ENCODE measurements at regions not wholly inside any gene's neighbourhood (a gene's known extent, or its start where the extent isn't known, plus 50 kb on each side); places are given as distances from the start of the nearest gene placed in this dataset.

GRCh38 chr2:6564326-6564725 is 301.4 kb downstream of the CMPK2 start:
- TF ChIP-seq CTCF (IDR thresholded peaks at IDR 0.05; ENCODE audit: borderline replicate concordance, extremely low read depth, low read length, poor library complexity, severe bottlenecking) = no peak
- no peak for TF ChIP-seq EZH2 (IDR thresholded peaks at IDR 0.05; ENCODE audit: borderline replicate concordance, low read depth, low read length, severe bottlenecking)
